ENCODE measurements at regions not wholly inside any gene's neighbourhood (a gene's known extent, or its start where the extent isn't known, plus 50 kb on each side); places are given as distances from the start of the nearest gene placed in this dataset.

- no peak overlapping the region for H3K9ac ChIP-seq
- H3K4me1 ChIP-seq: no peaks in the 10 kb centered on the region
- peak overlapping the region; percentile 87 for H2AFZ ChIP-seq
- no peak overlapping the region for H3K27ac ChIP-seq
- no peaks in the 10 kb centered on the region for H3K9me3 ChIP-seq (ENCODE audit: control insufficient read depth, low read length)
- H3K79me2 ChIP-seq: no peaks in the 10 kb centered on the region
- no peak for TF ChIP-seq CTCF (IDR thresholded peaks at IDR 0.05)
- H3K27me3 ChIP-seq (ENCODE audit: control insufficient read depth, insufficient read depth, low read length): no peaks in the 10 kb centered on the region
- no peaks in the 10 kb centered on the region for H3K36me3 ChIP-seq (ENCODE audit: control insufficient read depth, insufficient read depth, low read length)
- peak overlapping the region; percentile 47 for H3K4me3 ChIP-seq (ENCODE audit: low read depth, low read length)
- peak overlapping the region; percentile 86 for H3K4me2 ChIP-seq (ENCODE audit: low read length)
Observed at GRCh38 chr14:97458661-97459579, 661.7 kb downstream of the VRK1 start.

DNA sequence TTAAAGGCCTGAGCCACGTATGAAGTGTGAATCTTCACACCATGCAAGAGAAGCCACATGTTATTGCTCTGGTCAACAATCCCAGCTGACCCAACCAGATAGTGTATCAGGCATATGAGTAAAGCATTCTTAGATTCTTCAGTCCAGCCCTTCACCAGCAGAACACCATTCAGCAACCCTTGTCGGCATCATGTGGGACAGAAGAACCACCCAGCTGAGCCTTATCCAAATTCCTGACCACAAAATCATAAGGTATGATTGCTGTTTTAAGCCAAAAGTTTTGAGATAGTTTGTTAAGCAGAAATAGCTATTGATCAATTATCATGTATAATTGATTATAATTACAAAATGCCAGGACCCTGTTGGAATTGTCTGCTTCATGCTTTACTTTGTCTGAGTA is 664.9 kb downstream of the VRK1 start:
- H3K36me3 ChIP-seq (ENCODE audit: control insufficient read depth, insufficient read depth, low read length): no peaks in the 10 kb centered on the region
- H3K27ac ChIP-seq: no peak overlapping the region
- no peak for TF ChIP-seq CTCF (IDR thresholded peaks at IDR 0.05)
- H2AFZ ChIP-seq: no peak overlapping the region
- H3K27me3 ChIP-seq (ENCODE audit: control insufficient read depth, insufficient read depth, low read length): no peaks in the 10 kb centered on the region
- H3K4me1 ChIP-seq: no peaks in the 10 kb centered on the region
- no peaks in the 10 kb centered on the region for H3K79me2 ChIP-seq
- no peak overlapping the region for H3K9ac ChIP-seq
- no peaks in the 10 kb centered on the region for H3K9me3 ChIP-seq (ENCODE audit: control insufficient read depth, low read length)
- H3K4me3 ChIP-seq (ENCODE audit: low read depth, low read length): no peak overlapping the region
- H3K4me2 ChIP-seq (ENCODE audit: low read length): no peak overlapping the region

DNA sequence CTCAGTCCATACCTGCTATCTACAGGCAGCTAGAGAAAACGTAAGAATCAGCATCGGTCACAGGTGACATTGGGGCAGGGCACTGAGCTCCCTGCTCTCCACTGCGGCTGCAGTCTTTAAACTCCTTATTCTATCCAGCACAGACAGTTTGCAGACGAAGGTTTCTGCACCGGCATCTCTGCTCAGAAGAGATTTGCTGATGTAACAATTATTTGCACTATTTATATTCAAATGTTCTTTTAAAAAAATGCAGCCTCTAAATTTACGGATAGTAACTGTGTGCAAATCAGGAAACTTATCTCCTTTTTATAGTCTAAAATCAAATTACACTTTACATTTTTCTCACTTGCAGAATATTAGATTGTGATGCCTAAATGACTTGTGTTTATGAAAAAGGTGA is 671.0 kb downstream of the VRK1 start:
- Histone ChIP-seq H3K9me3 (ENCODE audit: control insufficient read depth, low read length) (no peaks in the 10 kb centered on the region), H3K27ac (no peak overlapping the region), H3K4me2 (ENCODE audit: low read length) (no peak overlapping the region), H3K79me2 (no peaks in the 10 kb centered on the region), H3K9ac (no peak overlapping the region), H3K36me3 (ENCODE audit: control insufficient read depth, insufficient read depth, low read length) (no peaks in the 10 kb centered on the region), H2AFZ (no peak overlapping the region), H3K4me1 (no peaks in the 10 kb centered on the region), H3K4me3 (ENCODE audit: low read depth, low read length) (no peak overlapping the region), H3K27me3 (ENCODE audit: control insufficient read depth, insufficient read depth, low read length) (no peaks in the 10 kb centered on the region)
- no peak for TF ChIP-seq CTCF (IDR thresholded peaks at IDR 0.05)

GRCh38 chr14:97477353-97477752 is 680.2 kb downstream of the VRK1 start:
- H3K9ac ChIP-seq: no peak overlapping the region
- no peak overlapping the region for H2AFZ ChIP-seq
- no peaks in the 10 kb centered on the region for H3K79me2 ChIP-seq
- no peak overlapping the region for H3K4me3 ChIP-seq (ENCODE audit: low read depth, low read length)
- H3K27ac ChIP-seq: no peak overlapping the region
- no peaks in the 10 kb centered on the region for H3K4me1 ChIP-seq
- no peak for TF ChIP-seq CTCF (IDR thresholded peaks at IDR 0.05)
- H3K36me3 ChIP-seq (ENCODE audit: control insufficient read depth, insufficient read depth, low read length): no peaks in the 10 kb centered on the region
- H3K27me3 ChIP-seq (ENCODE audit: control insufficient read depth, insufficient read depth, low read length): no peaks in the 10 kb centered on the region
- H3K9me3 ChIP-seq (ENCODE audit: control insufficient read depth, low read length): no peaks in the 10 kb centered on the region
- no peak overlapping the region for H3K4me2 ChIP-seq (ENCODE audit: low read length)

- Histone ChIP-seq H3K9me3 (ENCODE audit: control insufficient read depth, low read length) (no peaks in the 10 kb centered on the region), H2AFZ (no peak overlapping the region), H3K4me3 (ENCODE audit: low read depth, low read length) (no peak overlapping the region), H3K36me3 (ENCODE audit: control insufficient read depth, insufficient read depth, low read length) (no peaks in the 10 kb centered on the region), H3K9ac (no peak overlapping the region), H3K27me3 (ENCODE audit: control insufficient read depth, insufficient read depth, low read length) (no peaks in the 10 kb centered on the region), H3K27ac (no peak overlapping the region), H3K4me2 (ENCODE audit: low read length) (no peak overlapping the region), H3K4me1 (no peaks in the 10 kb centered on the region), H3K79me2 (no peaks in the 10 kb centered on the region)
- TF ChIP-seq CTCF (IDR thresholded peaks at IDR 0.05): no peak
Observed at GRCh38 chr14:97485201-97485600, 688.0 kb downstream of the VRK1 start.
